ENCODE measurements at regions not wholly inside any gene's neighbourhood (a gene's known extent, or its start where the extent isn't known, plus 50 kb on each side); places are given as distances from the start of the nearest gene placed in this dataset.

DNA sequence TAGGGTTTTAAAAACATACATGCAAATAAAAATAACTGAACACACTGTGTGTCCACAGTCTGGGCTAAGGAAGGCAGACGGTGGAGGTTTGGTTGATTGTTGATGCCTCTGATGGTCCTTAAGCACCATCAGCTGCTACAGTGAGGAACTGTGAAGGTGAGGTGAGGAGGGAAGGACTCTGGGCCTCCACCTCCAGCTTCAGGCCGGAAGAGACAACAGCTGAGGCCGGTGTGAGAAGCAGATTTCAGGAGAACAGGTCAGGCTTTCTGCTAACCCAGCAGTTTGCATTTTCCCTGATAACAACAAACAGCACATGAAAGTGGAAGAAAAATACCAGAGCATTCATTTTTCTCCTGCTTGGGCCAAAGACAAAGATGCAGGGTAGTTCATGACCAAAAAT lies 189.9 kb upstream of the AJAP1 start:
- TF ChIP-seq EZH2 (IDR thresholded peaks at IDR 0.05) (no peak), POLR2AphosphoS5 (IDR thresholded peaks at IDR 0.05; ENCODE audit: borderline replicate concordance, low read depth, low read length) (no peak)
